Uterus (tissue), 2 donors: ENCODE measurements at regions not wholly inside any gene's neighbourhood (a gene's known extent, or its start where the extent isn't known, plus 50 kb on each side); places are given as distances from the start of the nearest gene placed in this dataset.

Experiments
- POLR2A ChIP-seq, 2 donors: fragments of 450-650 bp; IDR thresholded peaks; one replicate each; pipeline ENCODE4 v1.6.1; 2016; ENCODE audit warnings: antibody characterized with exemption in 2 of 2, mild to moderate bottlenecking in 1 of 2, moderate library complexity in 1 of 2
- TF ChIP-seq, protein P1 (sequence below), 4 experiments: fragments of 200-600 bp in 2 of 4; fragments of 450-650 bp in 2 of 4; sonication (generic) in 2 of 4; IDR thresholded peaks; one replicate each; pipeline ENCODE4 v1.5.1; 2016 to 2019; ENCODE audit warnings: antibody characterized with exemption in 4 of 4, mild to moderate bottlenecking in 2 of 4, moderate library complexity in 1 of 4

DNA sequence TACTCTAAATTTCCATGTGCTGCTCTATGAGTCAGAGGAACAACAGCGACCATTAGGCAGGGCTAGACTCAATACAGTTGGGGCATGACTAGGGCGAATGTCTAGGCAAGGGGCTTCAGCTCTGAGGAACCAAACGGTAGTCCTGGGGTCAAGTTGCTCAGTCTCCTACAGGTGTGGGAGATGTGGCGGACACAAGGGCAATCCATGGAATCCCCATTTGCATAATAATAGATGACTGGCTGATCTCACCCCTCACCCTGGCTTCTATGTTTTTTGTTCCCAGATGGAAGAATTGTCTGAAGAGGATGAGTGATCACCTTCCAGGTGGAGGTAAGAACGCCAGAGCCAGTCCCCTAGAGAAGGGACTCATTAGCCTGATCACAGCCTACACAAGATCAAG is 1048.2 kb upstream of the MIR17HG start:
- no peak for TF ChIP-seq POLR2A (IDR thresholded peaks at IDR 0.05)
- TF ChIP-seq, protein P1, sequence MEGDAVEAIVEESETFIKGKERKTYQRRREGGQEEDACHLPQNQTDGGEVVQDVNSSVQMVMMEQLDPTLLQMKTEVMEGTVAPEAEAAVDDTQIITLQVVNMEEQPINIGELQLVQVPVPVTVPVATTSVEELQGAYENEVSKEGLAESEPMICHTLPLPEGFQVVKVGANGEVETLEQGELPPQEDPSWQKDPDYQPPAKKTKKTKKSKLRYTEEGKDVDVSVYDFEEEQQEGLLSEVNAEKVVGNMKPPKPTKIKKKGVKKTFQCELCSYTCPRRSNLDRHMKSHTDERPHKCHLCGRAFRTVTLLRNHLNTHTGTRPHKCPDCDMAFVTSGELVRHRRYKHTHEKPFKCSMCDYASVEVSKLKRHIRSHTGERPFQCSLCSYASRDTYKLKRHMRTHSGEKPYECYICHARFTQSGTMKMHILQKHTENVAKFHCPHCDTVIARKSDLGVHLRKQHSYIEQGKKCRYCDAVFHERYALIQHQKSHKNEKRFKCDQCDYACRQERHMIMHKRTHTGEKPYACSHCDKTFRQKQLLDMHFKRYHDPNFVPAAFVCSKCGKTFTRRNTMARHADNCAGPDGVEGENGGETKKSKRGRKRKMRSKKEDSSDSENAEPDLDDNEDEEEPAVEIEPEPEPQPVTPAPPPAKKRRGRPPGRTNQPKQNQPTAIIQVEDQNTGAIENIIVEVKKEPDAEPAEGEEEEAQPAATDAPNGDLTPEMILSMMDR (IDR thresholded peaks at IDR 0.05), result no peak
